ENCODE measurements at regions not wholly inside any gene's neighbourhood (a gene's known extent, or its start where the extent isn't known, plus 50 kb on each side); places are given as distances from the start of the nearest gene placed in this dataset.

DNA sequence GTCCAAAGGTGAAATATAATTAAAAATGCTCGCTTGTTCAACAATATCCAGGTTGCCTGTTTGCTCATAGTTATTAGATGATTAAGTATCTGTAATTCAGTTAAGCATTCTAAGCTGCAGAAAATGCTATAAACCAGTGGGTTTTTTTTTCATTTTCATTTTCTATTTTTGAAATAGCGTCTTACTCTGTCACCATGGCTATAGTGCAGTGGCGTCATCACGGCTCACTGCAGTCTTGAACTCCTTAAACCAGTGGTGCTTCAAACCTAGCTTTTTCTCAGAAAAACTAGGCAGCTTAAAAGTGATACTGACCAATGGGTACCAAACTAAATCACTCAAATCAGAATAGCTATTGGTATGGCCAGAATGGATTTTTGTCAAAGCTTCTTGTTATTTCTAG is 925.2 kb downstream of the TSN start:
- ATAC-seq (ENCODE audit: insufficient number of reproducible peaks, low FRiP score, low read depth) (no peak), DNase-seq (ENCODE audit: low spot score) (no peak)
- Histone ChIP-seq H3K9me3 (no peaks in the 10 kb centered on the region), H3K36me3 (no peaks in the 10 kb centered on the region), H3K27me3 (replicated peaks; ENCODE audit: insufficient read depth) (no peaks in the 10 kb centered on the region), H3K4me3 (no peak overlapping the region), H3K27ac (no peak overlapping the region), H3K4me1 (ENCODE audit: control insufficient read depth in 1 of 2, low read depth in 2 of 2) (no peaks in the 10 kb centered on the region)
- TF ChIP-seq CTCF (IDR thresholded peaks at IDR 0.05): no peak

- Histone ChIP-seq H3K9me3 (no peaks in the 10 kb centered on the region), H3K36me3 (no peaks in the 10 kb centered on the region), H3K4me1 (ENCODE audit: control insufficient read depth in 1 of 2, low read depth in 2 of 2) (no peaks in the 10 kb centered on the region), H3K27ac (no peak overlapping the region), H3K27me3 (replicated peaks; ENCODE audit: insufficient read depth) (no peaks in the 10 kb centered on the region), H3K4me3 (no peak overlapping the region)
- ATAC-seq (ENCODE audit: insufficient number of reproducible peaks, low FRiP score, low read depth) (no peak), DNase-seq (ENCODE audit: low spot score) (no peak)
- TF ChIP-seq CTCF (IDR thresholded peaks at IDR 0.05): no peak
Observed at GRCh38 chr2:122681626-122682025, 926.2 kb downstream of the TSN start.

- Histone ChIP-seq H3K4me1 (ENCODE audit: control insufficient read depth in 1 of 2, low read depth in 2 of 2) (no peaks in the 10 kb centered on the region), H3K27ac (no peak overlapping the region), H3K9me3 (no peaks in the 10 kb centered on the region), H3K4me3 (no peak overlapping the region), H3K27me3 (replicated peaks; ENCODE audit: insufficient read depth) (no peaks in the 10 kb centered on the region), H3K36me3 (no peaks in the 10 kb centered on the region)
- DNase-seq (ENCODE audit: low spot score) (no peak), ATAC-seq (ENCODE audit: insufficient number of reproducible peaks, low FRiP score, low read depth) (no peak)
- TF ChIP-seq CTCF (IDR thresholded peaks at IDR 0.05): no peak
Observed at GRCh38 chr2:122682356-122682755, 926.9 kb downstream of the TSN start.

- Histone ChIP-seq H3K36me3 (no peaks in the 10 kb centered on the region), H3K4me1 (ENCODE audit: control insufficient read depth in 1 of 2, low read depth in 2 of 2) (no peaks in the 10 kb centered on the region), H3K9me3 (no peaks in the 10 kb centered on the region), H3K4me3 (no peak overlapping the region), H3K27ac (no peak overlapping the region), H3K27me3 (replicated peaks; ENCODE audit: insufficient read depth) (no peaks in the 10 kb centered on the region)
- DNase-seq (ENCODE audit: low spot score) (no peak), ATAC-seq (ENCODE audit: insufficient number of reproducible peaks, low FRiP score, low read depth) (no peak)
- TF ChIP-seq CTCF (IDR thresholded peaks at IDR 0.05): no peak
Observed at GRCh38 chr2:122683018-122683417, 927.6 kb downstream of the TSN start.

GRCh38 chr2:122692400-122693083 is 937.1 kb downstream of the TSN start:
- Histone ChIP-seq H3K4me3 (no peak overlapping the region), H3K9me3 (no peaks in the 10 kb centered on the region), H3K36me3 (no peaks in the 10 kb centered on the region), H3K4me1 (ENCODE audit: control insufficient read depth in 1 of 2, low read depth in 2 of 2) (no peaks in the 10 kb centered on the region), H3K27me3 (replicated peaks; ENCODE audit: insufficient read depth) (no peaks in the 10 kb centered on the region), H3K27ac (no peak overlapping the region)
- no peak for TF ChIP-seq CTCF (IDR thresholded peaks at IDR 0.05)
- DNase-seq (ENCODE audit: low spot score): no peak
- no peak for ATAC-seq (ENCODE audit: insufficient number of reproducible peaks, low FRiP score, low read depth)
